Fibroblast of lung (primary cell): ENCODE measurements at regions not wholly inside any gene's neighbourhood (a gene's known extent, or its start where the extent isn't known, plus 50 kb on each side); places are given as distances from the start of the nearest gene placed in this dataset.

Source experiments
- DNase-seq, 2 donors: peaks; one replicate each; pipeline versions ENCODE4 v3.0.0 to v3.0.0-alpha.2; 2010; ENCODE audit warnings: low read depth in 2 of 2
- H2AFZ ChIP-seq: 2 replicates; pipeline ENCODE4 v1.5.1; 2012; ENCODE audit warnings: low read length, control low read depth, inconsistent platforms
- H3K27ac ChIP-seq: 2 replicates; pipeline ENCODE4 v1.5.1; 2011; ENCODE audit warnings: low read length, control low read depth; ENCODE audit not compliant: insufficient read depth
- H3K27me3 ChIP-seq: 2 replicates; pipeline ENCODE4 v1.5.1; 2011; ENCODE audit warnings: mild to moderate bottlenecking, low read length; ENCODE audit not compliant: control insufficient read depth, insufficient read depth
- H3K36me3 ChIP-seq: 2 replicates; pipeline ENCODE4 v1.5.1; 2011; ENCODE audit warnings: low read length; ENCODE audit not compliant: control insufficient read depth, insufficient read depth
- H3K4me1 ChIP-seq: 2 replicates; pipeline ENCODE4 v1.5.1; 2011; ENCODE audit warnings: low read length; ENCODE audit not compliant: control insufficient read depth, insufficient read depth; ENCODE audit errors: extremely low read depth
- H3K4me2 ChIP-seq: 2 replicates; pipeline ENCODE4 v1.5.1; 2011; ENCODE audit warnings: low read length, control low read depth; ENCODE audit not compliant: insufficient read depth; ENCODE audit errors: extremely low read depth
- H3K4me3 ChIP-seq, 4 experiments: fragments of 200-600 bp in 1 of 4; sonication (generic) in 1 of 4; replicated peaks in 1 of 4; 2 replicates each; pipeline ENCODE4 v1.5.1; 2011 to 2016; ENCODE audit warnings: low read length in 4 of 4, low read depth in 3 of 4, mild to moderate bottlenecking in 3 of 4, control low read depth in 2 of 4, inconsistent platforms in 1 of 4, mixed read lengths in 1 of 4; ENCODE audit not compliant: insufficient read depth in 1 of 4; ENCODE audit errors: control extremely low read depth in 1 of 4
- H3K79me2 ChIP-seq: 2 replicates; pipeline ENCODE4 v1.5.1; 2012; ENCODE audit warnings: mild to moderate bottlenecking, low read length, inconsistent platforms; ENCODE audit not compliant: control insufficient read depth, insufficient read depth
- H3K9ac ChIP-seq: 2 replicates; pipeline ENCODE4 v1.5.1; 2011; ENCODE audit warnings: mild to moderate bottlenecking, low read length, control low read depth; ENCODE audit not compliant: insufficient read depth
- H3K9me3 ChIP-seq: 2 replicates; pipeline ENCODE4 v1.5.1; 2012; ENCODE audit warnings: low read depth, low read length; ENCODE audit not compliant: control insufficient read depth, insufficient read depth
- H4K20me1 ChIP-seq: 2 replicates; pipeline ENCODE4 v1.5.1; 2011; ENCODE audit warnings: low read length; ENCODE audit not compliant: control insufficient read depth, insufficient read depth; ENCODE audit errors: extremely low read depth
- CTCF ChIP-seq, 2 donors: IDR thresholded peaks in 1 of 2; conservative IDR thresholded peaks in 1 of 2; 1 replicate in 1 of 2; 2 replicates in 1 of 2; pipeline ENCODE4 v1.5.1; 2011 to 2012; ENCODE audit warnings: low read length in 2 of 2, control low read depth in 1 of 2, inconsistent platforms in 1 of 2, low read depth in 1 of 2, mild to moderate bottlenecking in 1 of 2
- EZH2 ChIP-seq: IDR thresholded peaks from 2 replicates; pipeline ENCODE4 v1.5.1; 2012; ENCODE audit warnings: low read length, control low read depth, mild to moderate bottlenecking; ENCODE audit errors: missing control alignments

- no peaks in the 10 kb centered on the region for H3K36me3 ChIP-seq
- DNase-seq: no peak
These were observed 106.9 kb downstream of the GATA6 start for GRCh38 chr18:22276334-22276713.

GRCh38 chr18:22275706-22276333, 106.4 kb downstream of the GATA6 start:
- DNase-seq: no peak
- H4K20me1 ChIP-seq: no peaks in the 10 kb centered on the region
- no peaks in the 10 kb centered on the region for H3K4me1 ChIP-seq
- no peak overlapping the region for H3K9ac ChIP-seq
- H3K27me3 ChIP-seq: peaks cover 9% of the 10 kb centered on the region
- no peak overlapping the region for H3K4me2 ChIP-seq
- no peaks in the 10 kb centered on the region for H3K79me2 ChIP-seq
- H3K4me3 ChIP-seq: no peak overlapping the region
- H2AFZ ChIP-seq: no peak overlapping the region
- no peaks in the 10 kb centered on the region for H3K9me3 ChIP-seq
- TF ChIP-seq CTCF (conservative IDR thresholded peaks at IDR 0.05 in 1 of 2, IDR thresholded peaks at IDR 0.05 in 1 of 2; ENCODE audit: low read depth in 1 of 2, low read length in 2 of 2) (no peak), EZH2 (no peak)
- H3K27ac ChIP-seq: no peak overlapping the region
- no peaks in the 10 kb centered on the region for H3K36me3 ChIP-seq

More at GRCh38 chr18:22276334-22276713, 106.9 kb downstream of the GATA6 start:
- Histone ChIP-seq H3K79me2 (no peaks in the 10 kb centered on the region), H3K27ac (no peak overlapping the region), H3K27me3 (peaks cover 9% of the 10 kb centered on the region), H3K9ac (no peak overlapping the region), H3K4me2 (no peak overlapping the region), H2AFZ (no peak overlapping the region), H3K4me3 (no peak overlapping the region), H4K20me1 (no peaks in the 10 kb centered on the region), H3K4me1 (no peaks in the 10 kb centered on the region), H3K9me3 (no peaks in the 10 kb centered on the region)
- no peak for TF ChIP-seq CTCF (conservative IDR thresholded peaks at IDR 0.05 in 1 of 2, IDR thresholded peaks at IDR 0.05 in 1 of 2; ENCODE audit: low read depth in 1 of 2, low read length in 2 of 2)
- TF ChIP-seq EZH2: no peak

- H3K9me3 ChIP-seq: no peaks in the 10 kb centered on the region
- H3K4me2 ChIP-seq: no peak overlapping the region
- H2AFZ ChIP-seq: no peak overlapping the region
- H3K9ac ChIP-seq: no peak overlapping the region
- no peak overlapping the region for H3K27ac ChIP-seq
- no peak overlapping the region for H3K4me3 ChIP-seq
- H3K4me1 ChIP-seq: no peaks in the 10 kb centered on the region
- no peaks in the 10 kb centered on the region for H3K36me3 ChIP-seq
- no peaks in the 10 kb centered on the region for H4K20me1 ChIP-seq
- H3K79me2 ChIP-seq: no peaks in the 10 kb centered on the region
- TF ChIP-seq CTCF (conservative IDR thresholded peaks at IDR 0.05 in 1 of 2, IDR thresholded peaks at IDR 0.05 in 1 of 2; ENCODE audit: low read depth in 1 of 2, low read length in 2 of 2) (no peak), EZH2 (no peak)
- DNase-seq: no peak
- H3K27me3 ChIP-seq: peaks cover 13% of the 10 kb centered on the region
These were observed 104.0 kb downstream of the GATA6 start for GRCh38 chr18:22273101-22274039.
